ENCODE measurements at regions not wholly inside any gene's neighbourhood (a gene's known extent, or its start where the extent isn't known, plus 50 kb on each side); places are given as distances from the start of the nearest gene placed in this dataset.

- no peak for DNase-seq
Measured at GRCh38 chr9:81242866-81243265, 446.5 kb downstream of the TLE1 start.

- no peak for DNase-seq
Measured at GRCh38 chr9:81239388-81239787, 450.0 kb downstream of the TLE1 start.

DNA sequence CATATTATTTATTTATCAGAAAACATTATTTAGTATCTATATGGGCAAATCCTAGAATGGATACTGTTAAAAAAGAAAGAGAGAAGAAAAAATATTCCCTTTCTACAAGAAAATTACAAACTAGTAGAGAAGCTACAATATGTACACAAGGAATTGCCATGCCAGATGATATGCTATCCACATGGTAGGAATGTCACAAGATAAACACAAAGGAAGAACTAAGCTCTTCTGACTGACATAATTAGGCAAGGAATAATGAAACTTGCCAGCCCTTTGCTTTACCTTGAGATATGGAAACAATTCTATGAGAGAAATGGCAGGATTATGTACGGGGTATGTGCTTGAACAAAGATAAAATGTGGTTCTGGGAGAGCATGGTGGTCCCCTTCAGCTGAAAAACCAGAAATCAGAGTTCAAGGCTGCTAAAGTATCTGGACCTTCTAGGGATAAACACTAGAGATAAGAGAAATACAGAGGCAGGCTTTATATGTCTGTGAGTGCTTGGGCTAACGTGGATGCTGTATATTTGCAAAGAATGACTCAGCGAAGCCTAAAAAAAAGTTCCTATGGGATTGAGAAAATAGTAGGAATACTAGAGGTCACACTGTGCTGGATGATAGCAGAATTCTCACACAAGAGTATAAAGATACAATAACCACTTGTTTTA, 451.6 kb downstream of the TLE1 start:
- no peak for DNase-seq

- no peak for DNase-seq
Measured at GRCh38 chr9:81234924-81235610, 454.3 kb downstream of the TLE1 start.

GRCh38 chr9:81231011-81231410, 458.3 kb downstream of the TLE1 start:
- no peak for DNase-seq

DNA sequence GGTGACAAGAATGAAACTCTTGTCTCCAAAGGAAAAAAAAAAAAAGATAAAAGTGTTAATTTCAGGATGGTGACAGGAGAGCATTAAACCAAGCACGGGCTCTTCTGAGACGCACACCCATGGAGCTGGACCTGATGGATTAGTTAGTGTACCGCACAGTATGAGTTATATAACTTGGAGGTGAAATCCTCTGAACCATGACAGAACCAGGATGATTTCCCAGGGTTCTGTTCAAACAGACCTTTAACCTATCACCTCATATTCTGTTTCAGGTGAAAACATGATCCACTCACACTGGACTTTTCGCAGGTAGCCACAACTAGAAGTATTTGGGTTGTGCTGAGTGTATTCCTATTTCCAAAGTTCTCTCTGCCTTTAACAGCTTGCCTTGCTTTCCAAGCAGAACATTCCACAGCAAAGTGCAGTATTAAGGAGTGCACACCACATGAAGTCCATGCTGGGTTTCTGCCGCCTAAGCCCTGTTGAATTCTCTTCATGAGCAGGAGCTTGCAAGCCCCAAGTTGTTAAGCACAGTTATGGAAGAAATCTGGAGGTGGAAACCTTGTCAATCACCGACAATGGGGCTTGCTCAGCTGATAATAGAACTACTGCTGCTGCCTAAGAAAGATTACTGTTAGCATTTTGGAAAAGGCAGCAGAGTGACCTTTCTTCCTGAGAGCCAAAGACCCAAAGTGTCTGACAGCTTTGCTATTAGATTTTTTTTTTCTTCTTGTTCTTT, 461.7 kb downstream of the TLE1 start:
- DNase-seq: no peak

- DNase-seq: no peak
Measured at GRCh38 chr9:81225596-81225995, 463.8 kb downstream of the TLE1 start.

DNA sequence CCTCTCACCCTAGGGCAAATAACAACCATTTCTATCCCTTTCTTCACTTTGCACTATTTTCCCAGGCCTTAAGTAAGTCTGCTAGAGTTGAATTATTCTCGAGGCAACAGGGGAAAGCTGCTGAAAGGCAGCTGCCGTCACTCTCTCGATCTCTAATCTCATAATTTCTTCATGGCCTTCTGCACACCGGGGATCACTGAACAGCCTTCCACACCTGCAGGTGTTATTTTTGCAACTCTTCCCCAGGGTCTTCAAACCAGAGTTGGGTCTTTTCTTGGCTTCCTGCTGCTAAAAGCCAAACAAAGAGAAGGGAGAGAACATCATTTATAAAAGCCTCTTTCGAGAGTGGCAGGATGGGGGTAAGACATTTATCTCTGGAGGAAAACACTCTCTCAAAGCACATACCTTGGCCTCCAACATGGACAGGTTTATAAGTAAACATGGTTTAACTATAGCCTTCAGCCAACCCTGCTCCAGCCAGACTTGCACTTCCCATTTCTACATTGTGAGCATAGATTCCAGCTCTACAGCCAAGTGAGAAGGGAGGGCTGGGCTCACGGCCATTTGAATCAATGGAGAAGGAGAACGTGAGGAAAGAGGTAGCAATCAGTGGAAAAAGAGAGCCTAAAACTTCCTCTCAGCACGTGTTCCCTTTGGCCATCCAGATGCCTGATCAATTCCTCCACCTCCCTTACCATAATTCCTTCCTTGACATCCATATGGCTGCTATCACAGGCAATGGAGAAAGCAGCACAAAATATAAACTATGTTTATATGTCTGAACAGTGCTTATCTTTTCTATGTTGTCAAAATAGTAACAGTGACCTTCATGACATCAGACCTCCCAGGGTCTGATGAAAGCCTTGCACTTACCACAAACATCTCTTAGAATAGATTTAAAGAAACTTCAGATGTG, 464.9 kb downstream of the TLE1 start:
- DNase-seq: no peak

- DNase-seq: no peak
Measured at GRCh38 chr9:81214975-81215374, 474.4 kb downstream of the TLE1 start.

DNA sequence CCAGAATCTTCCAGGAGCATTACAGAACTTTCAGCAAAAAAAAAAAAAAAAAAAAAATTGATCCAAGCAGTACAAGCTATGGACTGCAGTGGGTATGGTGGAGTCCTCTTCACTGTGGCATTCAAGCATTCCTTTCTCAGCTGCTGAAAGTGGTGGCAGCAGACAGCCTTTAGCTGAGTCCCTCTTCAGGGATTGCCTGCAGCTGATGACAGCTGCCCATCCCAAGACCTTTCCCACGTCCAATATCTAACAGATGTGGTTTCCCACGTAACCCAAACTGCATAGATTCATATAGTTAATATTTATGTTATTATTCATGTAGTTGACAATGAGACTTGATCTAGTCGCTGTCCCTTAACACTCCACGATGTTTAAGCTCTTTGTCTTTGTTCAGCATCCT, 475.9 kb downstream of the TLE1 start:
- no peak for DNase-seq

DNA sequence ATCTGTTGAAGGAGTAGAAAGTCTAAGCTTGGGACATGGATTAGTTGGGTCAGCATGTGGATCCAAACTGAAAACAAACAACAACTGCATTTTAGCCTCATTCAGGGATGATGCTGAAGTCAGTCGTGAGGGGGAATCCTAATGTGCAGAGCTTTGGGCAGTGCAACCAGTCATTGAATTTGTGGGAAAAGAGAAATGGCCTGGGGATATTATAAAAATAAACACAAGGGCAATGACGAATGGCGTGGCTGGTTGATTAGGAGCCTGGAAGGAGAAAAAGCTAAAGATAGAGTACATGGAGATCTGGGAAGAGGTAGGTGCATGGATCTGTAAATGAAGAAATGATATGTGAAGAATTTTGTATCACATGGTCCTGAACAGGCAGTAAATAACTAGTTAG, 477.6 kb downstream of the TLE1 start:
- no peak for DNase-seq

GRCh38 chr9:81207651-81208050, 481.7 kb downstream of the TLE1 start:
- DNase-seq: no peak

- DNase-seq: no peak
Measured at GRCh38 chr9:81202292-81202691, 487.1 kb downstream of the TLE1 start.

DNA sequence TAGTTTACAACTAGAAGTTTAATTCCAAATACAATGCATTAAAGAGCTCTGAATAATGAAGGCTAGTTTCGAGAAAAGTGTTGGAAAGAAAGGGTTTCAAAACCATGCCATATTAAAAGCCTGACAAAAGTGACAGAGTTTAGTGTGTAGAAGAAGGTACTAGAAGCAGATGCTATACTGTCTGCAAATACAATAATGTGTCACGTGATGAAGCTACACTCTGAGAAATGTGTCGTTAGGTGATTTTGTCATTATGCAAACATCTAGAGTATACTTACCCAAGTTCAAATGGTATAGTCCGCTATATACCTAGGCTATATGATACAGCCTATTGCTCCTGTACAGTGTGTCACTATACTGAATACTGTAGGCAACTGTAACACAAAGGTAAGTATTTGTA, 494.1 kb downstream of the TLE1 start:
- no peak for DNase-seq

GRCh38 chr9:81193362-81194339, 495.7 kb downstream of the TLE1 start:
- no peak for DNase-seq

- DNase-seq: no peak
Measured at GRCh38 chr9:81191222-81191621, 498.1 kb downstream of the TLE1 start.

- DNase-seq: no peak
Measured at GRCh38 chr9:81190659-81191058, 498.7 kb downstream of the TLE1 start.

GRCh38 chr9:81183761-81184160, 505.6 kb downstream of the TLE1 start:
- DNase-seq: no peak

- DNase-seq: no peak
Measured at GRCh38 chr9:81182431-81182830, 506.9 kb downstream of the TLE1 start.

DNA sequence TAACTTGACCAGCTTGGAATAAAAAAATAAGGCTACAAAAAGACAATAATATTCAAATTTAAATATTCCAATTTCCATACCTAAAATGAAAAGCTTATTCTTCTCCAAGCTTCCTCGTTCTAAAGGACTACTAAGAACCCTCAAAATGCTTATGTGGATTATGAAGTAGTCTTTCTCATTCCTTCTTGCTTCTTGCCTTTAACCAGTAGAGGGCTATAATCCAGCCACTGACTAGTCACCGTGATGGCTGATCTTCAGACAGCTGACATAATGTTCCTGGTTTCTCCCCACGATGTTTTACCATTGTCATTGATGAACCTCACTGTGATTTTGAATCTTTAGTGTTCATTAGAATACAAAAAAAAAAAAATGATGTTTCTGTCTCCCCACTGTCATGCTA, 515.3 kb downstream of the TLE1 start:
- no peak for DNase-seq

- no peak for DNase-seq
Measured at GRCh38 chr9:81171689-81172088, 517.7 kb downstream of the TLE1 start.

GRCh38 chr9:81162361-81162760, 527.0 kb downstream of the TLE1 start:
- DNase-seq: no peak
